ENCODE measurements at regions not wholly inside any gene's neighbourhood (a gene's known extent, or its start where the extent isn't known, plus 50 kb on each side); places are given as distances from the start of the nearest gene placed in this dataset.

- H3K36me3 Mint-ChIP-seq (ENCODE audit: insufficient read depth), result no peaks in the 10 kb centered on the region
- H3K27ac Mint-ChIP-seq, result no peak overlapping the region
- no peaks in the 10 kb centered on the region for H3K27me3 Mint-ChIP-seq
- no peak overlapping the region for H3K4me3 Mint-ChIP-seq (ENCODE audit: low read depth)
- H3K9me3 Mint-ChIP-seq (ENCODE audit: low read depth), result peaks cover under 1% of the 10 kb centered on the region
- H3K4me1 Mint-ChIP-seq (ENCODE audit: low read depth), result no peaks in the 10 kb centered on the region
- no peak for DNase-seq (ENCODE audit: low spot score, unreplicated experiment)
- no peak for TF ChIP-seq CTCF (IDR thresholded peaks at IDR 0.05; ENCODE audit: unreplicated experiment)
Observed at GRCh38 chr11:97574976-97575665, 1185.3 kb downstream of the JRKL start.

- no peak overlapping the region for H3K4me3 Mint-ChIP-seq (ENCODE audit: low read depth)
- H3K27ac Mint-ChIP-seq, result no peak overlapping the region
- no peaks in the 10 kb centered on the region for H3K27me3 Mint-ChIP-seq
- H3K9me3 Mint-ChIP-seq (ENCODE audit: low read depth), result peaks cover 13% of the 10 kb centered on the region
- no peak for DNase-seq (ENCODE audit: low spot score, unreplicated experiment)
- TF ChIP-seq CTCF (IDR thresholded peaks at IDR 0.05; ENCODE audit: unreplicated experiment), result no peak
- no peaks in the 10 kb centered on the region for H3K4me1 Mint-ChIP-seq (ENCODE audit: low read depth)
- H3K36me3 Mint-ChIP-seq (ENCODE audit: insufficient read depth), result no peaks in the 10 kb centered on the region
Observed at GRCh38 chr11:97607291-97608000, 1217.6 kb downstream of the JRKL start.

- no peaks in the 10 kb centered on the region for H3K36me3 Mint-ChIP-seq (ENCODE audit: insufficient read depth)
- H3K4me3 Mint-ChIP-seq (ENCODE audit: low read depth), result no peak overlapping the region
- DNase-seq (ENCODE audit: low spot score, unreplicated experiment), result no peak
- no peaks in the 10 kb centered on the region for H3K27me3 Mint-ChIP-seq
- peaks cover 13% of the 10 kb centered on the region for H3K9me3 Mint-ChIP-seq (ENCODE audit: low read depth)
- no peak overlapping the region for H3K27ac Mint-ChIP-seq
- no peak for TF ChIP-seq CTCF (IDR thresholded peaks at IDR 0.05; ENCODE audit: unreplicated experiment)
- no peaks in the 10 kb centered on the region for H3K4me1 Mint-ChIP-seq (ENCODE audit: low read depth)
Observed at GRCh38 chr11:97610000-97610399, 1220.2 kb downstream of the JRKL start.

- H3K4me1 Mint-ChIP-seq (ENCODE audit: low read depth), result no peaks in the 10 kb centered on the region
- DNase-seq (ENCODE audit: low spot score, unreplicated experiment), result no peak
- TF ChIP-seq CTCF (IDR thresholded peaks at IDR 0.05; ENCODE audit: unreplicated experiment), result no peak
- H3K9me3 Mint-ChIP-seq (ENCODE audit: low read depth), result peaks cover 13% of the 10 kb centered on the region
- H3K27me3 Mint-ChIP-seq, result no peaks in the 10 kb centered on the region
- H3K36me3 Mint-ChIP-seq (ENCODE audit: insufficient read depth), result no peaks in the 10 kb centered on the region
- H3K27ac Mint-ChIP-seq, result no peak overlapping the region
- no peak overlapping the region for H3K4me3 Mint-ChIP-seq (ENCODE audit: low read depth)
Observed at GRCh38 chr11:97610854-97611253, 1221.0 kb downstream of the JRKL start.

- Mint-ChIP-seq H3K9me3 (ENCODE audit: low read depth) (peaks cover 13% of the 10 kb centered on the region), H3K4me3 (ENCODE audit: low read depth) (no peak overlapping the region), H3K27me3 (no peaks in the 10 kb centered on the region), H3K36me3 (ENCODE audit: insufficient read depth) (no peaks in the 10 kb centered on the region), H3K27ac (no peak overlapping the region), H3K4me1 (ENCODE audit: low read depth) (no peaks in the 10 kb centered on the region)
- no peak for TF ChIP-seq CTCF (IDR thresholded peaks at IDR 0.05; ENCODE audit: unreplicated experiment)
- DNase-seq (ENCODE audit: low spot score, unreplicated experiment), result no peak
Observed at GRCh38 chr11:97611345-97611744, 1221.5 kb downstream of the JRKL start.

Data from progenitor cell of endocrine pancreas (in vitro differentiated cells).